ENCODE measurements at regions not wholly inside any gene's neighbourhood (a gene's known extent, or its start where the extent isn't known, plus 50 kb on each side); places are given as distances from the start of the nearest gene placed in this dataset.

DNA sequence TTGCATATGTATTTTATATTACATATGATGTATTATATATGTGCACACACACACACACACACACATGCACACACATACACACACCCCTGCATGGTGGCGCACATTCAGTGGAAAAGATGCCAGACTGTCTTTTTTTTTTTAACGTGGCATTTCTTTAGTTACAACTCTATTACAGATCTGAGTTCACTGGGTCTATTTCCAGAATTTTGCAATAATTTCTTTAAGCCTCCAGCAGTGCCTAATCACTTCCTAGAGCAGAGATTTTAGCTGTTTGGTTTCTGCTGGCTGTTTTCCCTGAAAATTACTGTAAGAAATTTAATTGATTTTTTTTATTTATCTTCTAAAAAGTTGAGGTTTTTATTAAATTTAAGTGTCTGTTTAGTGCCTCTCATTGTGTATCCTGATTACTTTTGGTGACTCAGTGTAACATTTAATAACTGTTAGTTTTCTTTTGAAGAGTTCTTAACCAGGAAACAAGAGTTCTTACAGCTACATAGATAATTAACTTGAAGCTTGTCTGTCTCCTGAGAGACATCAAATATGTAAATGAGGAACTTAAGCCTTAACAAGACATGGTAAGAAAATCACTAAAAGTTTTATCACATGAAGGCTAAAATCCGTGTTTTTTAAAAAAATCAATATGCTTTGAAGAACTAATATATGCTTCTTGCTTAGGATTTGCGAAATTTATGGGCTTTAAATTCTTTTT is 232.0 kb downstream of the MDFIC start:
- H3K18ac ChIP-seq (ENCODE audit: low read depth, low read length) = no peak overlapping the region
- H3K4me1 ChIP-seq (ENCODE audit: control insufficient read depth, insufficient read depth, low read length) = no peaks in the 10 kb centered on the region
- no peak overlapping the region for H2AK5ac ChIP-seq (ENCODE audit: low read depth, low read length)
- no peaks in the 10 kb centered on the region for H3K9me3 ChIP-seq (ENCODE audit: control insufficient read depth, insufficient read depth, low read length)
- no peak overlapping the region for H2BK15ac ChIP-seq (ENCODE audit: low read depth, low read length)
- H2BK20ac ChIP-seq (ENCODE audit: low read depth, low read length) = no peak overlapping the region
- POLR2A ChIA-PET (ENCODE audit: unreplicated experiment) = no interaction called here
- no peak for ATAC-seq (ENCODE audit: low read depth)
- H3K9ac ChIP-seq (ENCODE audit: low read depth, low read length) = no peak overlapping the region
- H4K91ac ChIP-seq (ENCODE audit: insufficient read depth, low read depth, low read length) = no peak overlapping the region
- in situ Hi-C loops (cut with MboI; ENCODE audit: low sequenced_read_pairs) = no loop called here
- H3K4me3 ChIP-seq (ENCODE audit: insufficient read depth, low read depth, low read length) = no peak overlapping the region
- H3K27me3 ChIP-seq (ENCODE audit: control insufficient read depth, insufficient read depth, low read length) = no peaks in the 10 kb centered on the region
- BruUV-seq (replicated peaks) = no TSS peak
- no peak overlapping the region for H3K23ac ChIP-seq (ENCODE audit: low read depth, low read length)
- no peak overlapping the region for H4K5ac ChIP-seq (ENCODE audit: low read depth, low read length)
- WGBS, 2 experiments (ENCODE audit: extremely low coverage in 2 of 2, insufficient read length in 1 of 2) = no CpG with 5 or more reads among the region's 4 CpGs
- H3K9me1 ChIP-seq (ENCODE audit: insufficient read depth, low read length) = no peaks in the 10 kb centered on the region
- no peak overlapping the region; a peak in 1 of 4 replicates for H4K8ac ChIP-seq (ENCODE audit: low read depth in 2 of 2, low read length in 2 of 2)
- no peak overlapping the region for H2BK120ac ChIP-seq (ENCODE audit: low read depth, low read length)
- H3K27ac ChIP-seq (ENCODE audit: insufficient read depth, low read length) = no peak overlapping the region
- H2BK5ac ChIP-seq (ENCODE audit: low read depth, low read length, poor library complexity, severe bottlenecking) = no peak overlapping the region
- no peaks in the 10 kb centered on the region for H3K36me3 ChIP-seq (ENCODE audit: control insufficient read depth, insufficient read depth, low read length)
- no peaks in the 10 kb centered on the region for H3K79me1 ChIP-seq (ENCODE audit: low read depth in 1 of 2, low read length in 2 of 2)
- H2AK9ac ChIP-seq (replicated peaks; ENCODE audit: low read depth, low read length, poor library complexity) = no peak overlapping the region
- no peak for DNase-seq
- H4K20me1 ChIP-seq (ENCODE audit: insufficient read depth, low read length) = no peaks in the 10 kb centered on the region
- H3K14ac ChIP-seq (replicated peaks; ENCODE audit: low read depth, low read length) = no peak overlapping the region
- H2AFZ ChIP-seq (replicated peaks; ENCODE audit: low read length, poor library complexity) = no peak overlapping the region
- CTCF ChIA-PET = interaction anchor here (0.7 to 1.5 kb wide), 2 partner anchors 22 to 121 kb away, joined by 3 to 4 read pairs; no protein-coding TSS in a partner anchor
- no peak for TF ChIP-seq ELK1 (IDR thresholded peaks at IDR 0.05; ENCODE audit: borderline replicate concordance, low read depth, low read length)
- no peak for TF ChIP-seq USF2 (IDR thresholded peaks at IDR 0.05; ENCODE audit: low read depth, low read length)
- no peak for TF ChIP-seq FOS (IDR thresholded peaks at IDR 0.05; ENCODE audit: low read depth, low read length)
- TF ChIP-seq MAFK (IDR thresholded peaks at IDR 0.05; ENCODE audit: low read depth, low read length) = no peak
- TF ChIP-seq RAD21 (IDR thresholded peaks at IDR 0.05; ENCODE audit: low read length) = no peak
- TF ChIP-seq, protein P1, sequence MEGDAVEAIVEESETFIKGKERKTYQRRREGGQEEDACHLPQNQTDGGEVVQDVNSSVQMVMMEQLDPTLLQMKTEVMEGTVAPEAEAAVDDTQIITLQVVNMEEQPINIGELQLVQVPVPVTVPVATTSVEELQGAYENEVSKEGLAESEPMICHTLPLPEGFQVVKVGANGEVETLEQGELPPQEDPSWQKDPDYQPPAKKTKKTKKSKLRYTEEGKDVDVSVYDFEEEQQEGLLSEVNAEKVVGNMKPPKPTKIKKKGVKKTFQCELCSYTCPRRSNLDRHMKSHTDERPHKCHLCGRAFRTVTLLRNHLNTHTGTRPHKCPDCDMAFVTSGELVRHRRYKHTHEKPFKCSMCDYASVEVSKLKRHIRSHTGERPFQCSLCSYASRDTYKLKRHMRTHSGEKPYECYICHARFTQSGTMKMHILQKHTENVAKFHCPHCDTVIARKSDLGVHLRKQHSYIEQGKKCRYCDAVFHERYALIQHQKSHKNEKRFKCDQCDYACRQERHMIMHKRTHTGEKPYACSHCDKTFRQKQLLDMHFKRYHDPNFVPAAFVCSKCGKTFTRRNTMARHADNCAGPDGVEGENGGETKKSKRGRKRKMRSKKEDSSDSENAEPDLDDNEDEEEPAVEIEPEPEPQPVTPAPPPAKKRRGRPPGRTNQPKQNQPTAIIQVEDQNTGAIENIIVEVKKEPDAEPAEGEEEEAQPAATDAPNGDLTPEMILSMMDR (conservative IDR thresholded peaks at IDR 0.05; ENCODE audit: low read depth, low read length) = no peak
- TF ChIP-seq SMC3 (IDR thresholded peaks at IDR 0.05; ENCODE audit: low read depth, low read length) = no peak
- no peak for TF ChIP-seq CEBPB (IDR thresholded peaks at IDR 0.05; ENCODE audit: low read depth, low read length)
- no peak for TF ChIP-seq NFE2L2 (IDR thresholded peaks at IDR 0.05; ENCODE audit: low read depth, low read length)
- no peak for TF ChIP-seq CHD1 (IDR thresholded peaks at IDR 0.05; ENCODE audit: low read depth, low read length)
- no peak for TF ChIP-seq BHLHE40 (IDR thresholded peaks at IDR 0.05; ENCODE audit: low read depth, low read length)
- TF ChIP-seq RCOR1 (IDR thresholded peaks at IDR 0.05; ENCODE audit: insufficient replicate concordance, low read length) = no peak
- TF ChIP-seq MXI1 (IDR thresholded peaks at IDR 0.05; ENCODE audit: borderline replicate concordance, low read depth, low read length) = no peak
- TF ChIP-seq MAZ (IDR thresholded peaks at IDR 0.05; ENCODE audit: borderline replicate concordance, low read depth, low read length) = no peak
- TF ChIP-seq POLR2A (IDR thresholded peaks at IDR 0.05; ENCODE audit: low read depth, low read length) = no peak
- TF ChIP-seq RFX5 (IDR thresholded peaks at IDR 0.05; ENCODE audit: low read depth, low read length) = no peak
- dilution Hi-C loops (cut with HindIII; ENCODE audit: low sequenced_read_pairs, unreplicated experiment) = no loop called here
- no peak overlapping the region for H3K4me2 ChIP-seq (ENCODE audit: low read depth, low read length)
- H3K56ac ChIP-seq (ENCODE audit: extremely low read depth, insufficient read depth, low read length) = no peak overlapping the region
- H3K4ac ChIP-seq (ENCODE audit: low read depth, low read length) = no peak overlapping the region
- intact Hi-C loops (cut with micrococcal nuclease) = no loop called here
